ENCODE measurements at regions not wholly inside any gene's neighbourhood (a gene's known extent, or its start where the extent isn't known, plus 50 kb on each side); places are given as distances from the start of the nearest gene placed in this dataset.

DNA sequence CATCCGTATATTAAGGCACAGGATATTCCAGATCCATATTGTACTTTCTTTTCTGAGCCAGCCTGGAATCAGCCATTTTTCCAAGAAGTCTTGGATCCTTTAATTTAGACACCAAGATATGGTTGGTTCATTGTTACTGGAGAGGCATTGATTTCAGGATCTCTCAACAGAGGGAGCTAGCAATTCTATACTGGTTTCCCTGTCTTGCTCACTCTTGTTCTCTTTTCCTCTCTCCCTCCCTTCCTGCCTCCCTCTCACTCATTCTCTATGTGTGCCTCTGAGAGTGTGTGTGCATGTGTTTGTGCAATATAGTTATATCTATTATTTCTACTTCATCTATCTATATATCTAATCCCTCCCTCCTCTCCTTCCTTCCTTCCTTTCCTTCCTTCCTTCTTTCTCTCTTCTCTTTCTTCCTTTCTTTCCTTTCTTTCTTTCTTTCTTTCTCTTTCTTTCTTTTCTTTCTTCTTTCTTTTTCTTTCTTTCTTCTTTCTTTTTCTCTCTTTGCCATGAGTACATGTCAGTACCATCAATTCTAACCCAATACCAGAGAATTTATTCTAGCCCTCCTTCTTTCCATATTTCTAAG is 299.1 kb downstream of the EPHA7 start:
- Histone ChIP-seq H3K9me2 (replicated peaks; ENCODE audit: insufficient read depth, low read length) (no peaks in the 10 kb centered on the region), H3K36me3 (replicated peaks; ENCODE audit: insufficient read depth, low read length) (no peaks in the 10 kb centered on the region), H3K4me2 (ENCODE audit: low read depth, low read length) (no peak overlapping the region), H3K4me3 (ENCODE audit: low read length) (no peak overlapping the region), H3K27ac (ENCODE audit: low read length) (no peak overlapping the region), H3K4me1 (ENCODE audit: low read length) (no peaks in the 10 kb centered on the region), H4K20me1 (ENCODE audit: insufficient read depth, low read length) (no peaks in the 10 kb centered on the region), H3K27me3 (replicated peaks; ENCODE audit: insufficient read depth, low read length) (no peaks in the 10 kb centered on the region), H3K9ac (ENCODE audit: low read length) (no peak overlapping the region), H3F3A (ENCODE audit: insufficient read depth, low read length) (no peaks in the 10 kb centered on the region), H3K79me2 (ENCODE audit: low read length) (no peaks in the 10 kb centered on the region), H2AFZ (ENCODE audit: low read length) (no peak overlapping the region), H3K9me3 (replicated peaks; ENCODE audit: insufficient read depth, low read length) (no peaks in the 10 kb centered on the region)
- no peak for TF ChIP-seq EZH2phosphoT487 (IDR thresholded peaks at IDR 0.05; ENCODE audit: low read length)
- no peak for TF ChIP-seq EZH2 (optimal IDR thresholded peaks at IDR 0.05; ENCODE audit: low read depth, low read length)
- TF ChIP-seq, protein P1, sequence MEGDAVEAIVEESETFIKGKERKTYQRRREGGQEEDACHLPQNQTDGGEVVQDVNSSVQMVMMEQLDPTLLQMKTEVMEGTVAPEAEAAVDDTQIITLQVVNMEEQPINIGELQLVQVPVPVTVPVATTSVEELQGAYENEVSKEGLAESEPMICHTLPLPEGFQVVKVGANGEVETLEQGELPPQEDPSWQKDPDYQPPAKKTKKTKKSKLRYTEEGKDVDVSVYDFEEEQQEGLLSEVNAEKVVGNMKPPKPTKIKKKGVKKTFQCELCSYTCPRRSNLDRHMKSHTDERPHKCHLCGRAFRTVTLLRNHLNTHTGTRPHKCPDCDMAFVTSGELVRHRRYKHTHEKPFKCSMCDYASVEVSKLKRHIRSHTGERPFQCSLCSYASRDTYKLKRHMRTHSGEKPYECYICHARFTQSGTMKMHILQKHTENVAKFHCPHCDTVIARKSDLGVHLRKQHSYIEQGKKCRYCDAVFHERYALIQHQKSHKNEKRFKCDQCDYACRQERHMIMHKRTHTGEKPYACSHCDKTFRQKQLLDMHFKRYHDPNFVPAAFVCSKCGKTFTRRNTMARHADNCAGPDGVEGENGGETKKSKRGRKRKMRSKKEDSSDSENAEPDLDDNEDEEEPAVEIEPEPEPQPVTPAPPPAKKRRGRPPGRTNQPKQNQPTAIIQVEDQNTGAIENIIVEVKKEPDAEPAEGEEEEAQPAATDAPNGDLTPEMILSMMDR (IDR thresholded peaks at IDR 0.05; ENCODE audit: low read length), result no peak
- no peak for DNase-seq

DNA sequence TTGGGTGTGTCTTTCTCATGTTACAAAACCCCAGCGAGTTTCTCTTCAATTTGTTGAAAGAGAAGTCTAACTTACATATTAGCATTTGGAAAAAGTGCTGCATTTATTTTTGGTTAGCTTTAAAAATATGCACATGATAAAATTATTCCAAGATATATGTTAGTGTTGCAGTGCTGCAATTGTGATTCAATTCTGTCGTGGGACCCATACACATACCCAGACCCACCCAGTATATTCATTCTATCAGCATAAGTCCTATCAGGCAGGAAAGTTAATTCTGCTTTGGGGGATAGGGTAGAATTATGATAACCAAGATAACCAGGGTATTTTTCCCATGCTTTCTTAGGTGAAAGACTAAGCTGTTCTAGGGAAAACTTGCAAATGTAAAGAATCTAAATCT is 313.5 kb downstream of the EPHA7 start:
- Histone ChIP-seq H4K20me1 (ENCODE audit: insufficient read depth, low read length) (no peaks in the 10 kb centered on the region), H3K36me3 (replicated peaks; ENCODE audit: insufficient read depth, low read length) (no peaks in the 10 kb centered on the region), H3K79me2 (ENCODE audit: low read length) (no peaks in the 10 kb centered on the region)

DNA sequence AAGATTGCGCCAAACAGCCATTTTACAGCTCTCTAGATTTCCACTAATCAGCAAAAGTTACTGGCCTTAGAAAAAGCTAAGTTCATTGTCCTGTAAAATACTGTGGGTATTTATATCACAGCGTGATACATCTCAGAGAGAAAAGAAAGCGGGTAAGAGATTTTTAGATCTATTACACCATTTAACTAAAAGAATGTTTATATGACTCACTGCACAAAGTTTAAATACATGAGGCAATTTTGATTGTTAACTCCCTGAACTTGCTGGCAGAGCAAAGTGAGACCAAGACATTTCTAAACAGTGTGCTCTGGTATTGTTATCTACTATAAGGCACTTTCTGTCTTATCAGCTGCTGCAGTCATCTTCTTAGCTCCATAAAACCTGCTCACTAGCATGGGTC is 314.3 kb downstream of the EPHA7 start:
- Histone ChIP-seq H3K4me3 (ENCODE audit: low read length) (no peak overlapping the region), H3K27me3 (replicated peaks; ENCODE audit: insufficient read depth, low read length) (no peaks in the 10 kb centered on the region), H3K4me2 (ENCODE audit: low read depth, low read length) (no peak overlapping the region), H3K9ac (ENCODE audit: low read length) (no peak overlapping the region), H3K79me2 (ENCODE audit: low read length) (no peaks in the 10 kb centered on the region), H3K36me3 (replicated peaks; ENCODE audit: insufficient read depth, low read length) (no peaks in the 10 kb centered on the region), H3K9me3 (replicated peaks; ENCODE audit: insufficient read depth, low read length) (no peaks in the 10 kb centered on the region), H3K27ac (ENCODE audit: low read length) (no peak overlapping the region), H4K20me1 (ENCODE audit: insufficient read depth, low read length) (no peaks in the 10 kb centered on the region), H3K9me2 (replicated peaks; ENCODE audit: insufficient read depth, low read length) (no peaks in the 10 kb centered on the region), H3K4me1 (ENCODE audit: low read length) (no peaks in the 10 kb centered on the region), H3F3A (ENCODE audit: insufficient read depth, low read length) (no peaks in the 10 kb centered on the region), H2AFZ (ENCODE audit: low read length) (no peak overlapping the region)
- TF ChIP-seq EZH2phosphoT487 (IDR thresholded peaks at IDR 0.05; ENCODE audit: low read length) (no peak), EZH2 (optimal IDR thresholded peaks at IDR 0.05; ENCODE audit: low read depth, low read length) (no peak)
- TF ChIP-seq, protein P1 (IDR thresholded peaks at IDR 0.05; ENCODE audit: low read length), result no peak
- no peak for DNase-seq

More for the DNA sequence above, 313.5 kb downstream of the EPHA7 start:
- no peaks in the 10 kb centered on the region for H3K9me2 ChIP-seq (replicated peaks; ENCODE audit: insufficient read depth, low read length)
- H3K9ac ChIP-seq (ENCODE audit: low read length), result no peak overlapping the region
- TF ChIP-seq EZH2phosphoT487 (IDR thresholded peaks at IDR 0.05; ENCODE audit: low read length) (no peak), EZH2 (optimal IDR thresholded peaks at IDR 0.05; ENCODE audit: low read depth, low read length) (no peak)
- TF ChIP-seq, protein P1 (IDR thresholded peaks at IDR 0.05; ENCODE audit: low read length), result no peak
- H3K4me1 ChIP-seq (ENCODE audit: low read length), result no peaks in the 10 kb centered on the region
- H3F3A ChIP-seq (ENCODE audit: insufficient read depth, low read length), result no peaks in the 10 kb centered on the region
- H2AFZ ChIP-seq (ENCODE audit: low read length), result no peak overlapping the region
- H3K9me3 ChIP-seq (replicated peaks; ENCODE audit: insufficient read depth, low read length), result no peaks in the 10 kb centered on the region
- no peak overlapping the region for H3K4me2 ChIP-seq (ENCODE audit: low read depth, low read length)
- DNase-seq, result no peak
- H3K27ac ChIP-seq (ENCODE audit: low read length), result no peak overlapping the region
- no peak overlapping the region for H3K4me3 ChIP-seq (ENCODE audit: low read length)
- no peaks in the 10 kb centered on the region for H3K27me3 ChIP-seq (replicated peaks; ENCODE audit: insufficient read depth, low read length)

All from MM.1S (cell line).